ENCODE measurements at regions not wholly inside any gene's neighbourhood (a gene's known extent, or its start where the extent isn't known, plus 50 kb on each side); places are given as distances from the start of the nearest gene placed in this dataset.

DNA sequence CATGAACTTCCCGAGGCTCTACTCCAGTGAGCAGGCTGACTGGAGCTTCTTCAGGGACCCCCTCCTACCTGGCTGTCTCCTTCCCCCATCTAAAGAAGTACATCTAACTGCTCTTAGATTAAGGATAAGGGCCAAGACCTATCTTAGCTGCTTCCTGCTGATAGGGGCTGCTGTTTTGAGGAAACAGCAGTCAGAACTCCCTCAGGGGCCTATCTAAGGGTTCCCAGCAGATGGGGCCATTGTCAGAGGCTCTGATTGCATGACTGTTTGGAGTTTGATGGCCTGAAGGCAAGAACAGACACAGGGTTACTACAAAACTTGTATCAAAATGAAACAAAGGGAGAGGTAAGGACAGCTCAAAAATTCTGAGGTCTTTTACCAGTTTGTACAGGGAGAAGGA is 2636.9 kb upstream of the PCDH20 start:
- H3K4me2 ChIP-seq (ENCODE audit: low read length), result no peak overlapping the region
- DNase-seq, result peak; percentile 78
- no peak overlapping the region for H3K23ac ChIP-seq (ENCODE audit: low read length)
- no peak overlapping the region for H2AK5ac ChIP-seq (ENCODE audit: low read length)
- no peak overlapping the region for H3K27ac ChIP-seq (ENCODE audit: low read depth, low read length)
- H2BK120ac ChIP-seq (ENCODE audit: low read depth, low read length), result peak overlapping the region; percentile 73
- H3K4me1 ChIP-seq (ENCODE audit: control insufficient read depth, low read depth, low read length), result no peaks in the 10 kb centered on the region
- peak overlapping the region; percentile 16 for H3K4ac ChIP-seq (ENCODE audit: low read depth, low read length)
- peak overlapping the region; percentile 39 for H3K18ac ChIP-seq (ENCODE audit: low read length)
- H3K4me3 ChIP-seq (ENCODE audit: low read length), result no peak overlapping the region
- no peaks in the 10 kb centered on the region for H3K27me3 ChIP-seq (ENCODE audit: insufficient read depth, low read length, poor library complexity)
- H3K36me3 ChIP-seq (ENCODE audit: control insufficient read depth, insufficient read depth, low read length), result no peaks in the 10 kb centered on the region
- H4K8ac ChIP-seq (ENCODE audit: low read depth, low read length), result no peak overlapping the region
- H3K56ac ChIP-seq (ENCODE audit: low read length), result no peak overlapping the region
- H2BK15ac ChIP-seq (replicated peaks; ENCODE audit: low read depth), result no peak overlapping the region
- H3K9ac ChIP-seq (ENCODE audit: low read length), result no peak overlapping the region
- no CpG with 5 or more reads among the region's 1 CpG for WGBS (ENCODE audit: extremely low coverage, insufficient coverage, low lambda C conversion rate)
- H4K5ac ChIP-seq (ENCODE audit: low read length), result no peak overlapping the region
- H3K79me2 ChIP-seq (ENCODE audit: control insufficient read depth, insufficient read depth, low read length), result no peaks in the 10 kb centered on the region
- H3K79me1 ChIP-seq (ENCODE audit: low read length), result no peaks in the 10 kb centered on the region
- no peak overlapping the region for H2BK5ac ChIP-seq (ENCODE audit: low read length)

DNA sequence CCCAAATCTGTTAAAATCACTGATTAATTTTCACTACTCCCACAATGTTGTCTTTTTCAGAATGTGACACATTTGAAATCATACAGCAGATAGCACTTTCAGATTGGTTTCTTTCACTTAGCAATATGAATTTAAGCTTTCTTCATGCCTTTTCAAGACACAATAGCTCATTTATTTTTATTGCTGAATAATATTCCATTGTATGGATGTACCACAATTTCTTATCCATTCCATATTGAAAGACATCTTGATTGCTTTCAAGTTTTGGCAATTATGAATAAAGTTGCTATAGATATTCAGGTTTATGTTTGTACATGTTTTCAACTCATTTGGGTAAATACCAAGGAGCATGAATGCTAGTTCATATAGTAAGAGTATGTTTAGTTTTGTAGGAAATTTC is 2635.6 kb upstream of the PCDH20 start:
- Histone ChIP-seq H3K4me1 (ENCODE audit: control insufficient read depth, low read depth, low read length) (no peaks in the 10 kb centered on the region), H2AK5ac (ENCODE audit: low read length) (no peak overlapping the region), H4K8ac (ENCODE audit: low read depth, low read length) (no peak overlapping the region), H3K27ac (ENCODE audit: low read depth, low read length) (no peak overlapping the region), H2BK5ac (ENCODE audit: low read length) (no peak overlapping the region), H3K18ac (ENCODE audit: low read length) (no peak overlapping the region), H3K4me2 (ENCODE audit: low read length) (no peak overlapping the region), H3K27me3 (ENCODE audit: insufficient read depth, low read length, poor library complexity) (no peaks in the 10 kb centered on the region), H3K36me3 (ENCODE audit: control insufficient read depth, insufficient read depth, low read length) (no peaks in the 10 kb centered on the region), H4K5ac (ENCODE audit: low read length) (no peak overlapping the region), H2BK120ac (ENCODE audit: low read depth, low read length) (no peak overlapping the region), H3K23ac (ENCODE audit: low read length) (no peak overlapping the region), H3K79me2 (ENCODE audit: control insufficient read depth, insufficient read depth, low read length) (no peaks in the 10 kb centered on the region), H3K56ac (ENCODE audit: low read length) (no peak overlapping the region), H2BK15ac (replicated peaks; ENCODE audit: low read depth) (no peak overlapping the region), H3K4me3 (ENCODE audit: low read length) (no peak overlapping the region), H3K9ac (ENCODE audit: low read length) (no peak overlapping the region), H3K79me1 (ENCODE audit: low read length) (no peaks in the 10 kb centered on the region), H3K4ac (ENCODE audit: low read depth, low read length) (no peak overlapping the region)
- DNase-seq, result no peak

DNA sequence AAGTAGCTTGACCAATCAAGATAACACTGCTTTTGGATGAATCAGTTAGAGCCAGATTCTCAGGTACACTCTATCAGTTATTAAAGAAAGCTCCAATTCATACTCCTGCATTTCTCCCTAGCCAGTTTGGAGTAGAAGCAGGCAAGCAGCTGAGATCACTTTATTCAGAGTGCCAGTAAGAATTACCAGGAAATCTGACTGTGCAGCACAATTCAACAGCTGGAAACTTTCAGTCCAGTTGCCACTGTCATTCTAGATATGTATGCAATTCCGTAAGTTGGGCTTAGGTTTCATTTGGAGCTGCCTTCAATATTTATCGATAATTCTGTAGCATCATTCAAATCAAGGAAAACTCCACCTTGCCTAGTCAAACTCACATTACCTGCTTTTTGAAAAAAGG is 2625.6 kb upstream of the PCDH20 start:
- no peak overlapping the region for H2BK5ac ChIP-seq (ENCODE audit: low read length)
- no peak overlapping the region for H2AK5ac ChIP-seq (ENCODE audit: low read length)
- H3K9ac ChIP-seq (ENCODE audit: low read length), result no peak overlapping the region
- no peaks in the 10 kb centered on the region for H3K4me1 ChIP-seq (ENCODE audit: control insufficient read depth, low read depth, low read length)
- H3K36me3 ChIP-seq (ENCODE audit: control insufficient read depth, insufficient read depth, low read length), result no peaks in the 10 kb centered on the region
- H3K18ac ChIP-seq (ENCODE audit: low read length), result no peak overlapping the region
- no peak overlapping the region for H3K4me2 ChIP-seq (ENCODE audit: low read length)
- no peaks in the 10 kb centered on the region for H3K79me1 ChIP-seq (ENCODE audit: low read length)
- H3K4me3 ChIP-seq (ENCODE audit: low read length), result no peak overlapping the region
- H4K5ac ChIP-seq (ENCODE audit: low read length), result no peak overlapping the region
- no peak overlapping the region for H3K4ac ChIP-seq (ENCODE audit: low read depth, low read length)
- H2BK15ac ChIP-seq (replicated peaks; ENCODE audit: low read depth), result no peak overlapping the region
- H3K23ac ChIP-seq (ENCODE audit: low read length), result no peak overlapping the region
- no peak overlapping the region for H3K56ac ChIP-seq (ENCODE audit: low read length)
- no CpG with 5 or more reads among the region's 2 CpGs for WGBS (ENCODE audit: extremely low coverage, insufficient coverage, low lambda C conversion rate)
- H2BK120ac ChIP-seq (ENCODE audit: low read depth, low read length), result no peak overlapping the region
- DNase-seq, result no peak
- H4K8ac ChIP-seq (ENCODE audit: low read depth, low read length), result no peak overlapping the region
- H3K27me3 ChIP-seq (ENCODE audit: insufficient read depth, low read length, poor library complexity), result no peaks in the 10 kb centered on the region
- no peak overlapping the region for H3K27ac ChIP-seq (ENCODE audit: low read depth, low read length)
- no peaks in the 10 kb centered on the region for H3K79me2 ChIP-seq (ENCODE audit: control insufficient read depth, insufficient read depth, low read length)

DNA sequence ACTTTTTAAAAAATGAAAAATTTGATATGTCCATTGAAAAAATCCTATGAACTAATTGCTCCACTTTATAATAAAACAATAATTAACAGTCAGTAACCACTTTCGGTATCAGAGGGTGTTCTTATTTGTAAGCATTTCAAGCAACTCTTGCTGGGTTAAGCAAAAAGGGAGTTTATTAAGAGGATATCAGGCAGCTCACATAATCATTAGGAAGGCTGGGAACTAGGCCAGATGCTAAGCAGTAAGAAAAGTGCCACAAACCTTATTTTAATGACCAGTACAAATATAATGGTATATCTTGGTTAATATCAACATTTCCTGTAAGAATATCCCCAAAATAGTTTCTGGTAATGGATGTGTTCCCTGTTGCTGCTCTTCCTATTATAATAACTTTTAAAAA is 2618.3 kb upstream of the PCDH20 start:
- H2BK120ac ChIP-seq (ENCODE audit: low read depth, low read length), result no peak overlapping the region
- H3K4me2 ChIP-seq (ENCODE audit: low read length), result no peak overlapping the region
- no peaks in the 10 kb centered on the region for H3K27me3 ChIP-seq (ENCODE audit: insufficient read depth, low read length, poor library complexity)
- H2BK5ac ChIP-seq (ENCODE audit: low read length), result no peak overlapping the region
- H3K79me2 ChIP-seq (ENCODE audit: control insufficient read depth, insufficient read depth, low read length), result no peaks in the 10 kb centered on the region
- H4K5ac ChIP-seq (ENCODE audit: low read length), result no peak overlapping the region
- H3K9ac ChIP-seq (ENCODE audit: low read length), result no peak overlapping the region
- no peaks in the 10 kb centered on the region for H3K4me1 ChIP-seq (ENCODE audit: control insufficient read depth, low read depth, low read length)
- H2BK15ac ChIP-seq (replicated peaks; ENCODE audit: low read depth), result no peak overlapping the region
- no peak overlapping the region for H3K23ac ChIP-seq (ENCODE audit: low read length)
- no peak overlapping the region for H3K27ac ChIP-seq (ENCODE audit: low read depth, low read length)
- no peak overlapping the region for H3K56ac ChIP-seq (ENCODE audit: low read length)
- DNase-seq, result no peak
- no peak overlapping the region for H3K4ac ChIP-seq (ENCODE audit: low read depth, low read length)
- no peak overlapping the region for H2AK5ac ChIP-seq (ENCODE audit: low read length)
- WGBS (ENCODE audit: extremely low coverage, insufficient coverage, low lambda C conversion rate), result no CpG with 5 or more reads among the region's 1 CpG
- H3K79me1 ChIP-seq (ENCODE audit: low read length), result no peaks in the 10 kb centered on the region
- H3K18ac ChIP-seq (ENCODE audit: low read length), result no peak overlapping the region
- H4K8ac ChIP-seq (ENCODE audit: low read depth, low read length), result no peak overlapping the region
- H3K36me3 ChIP-seq (ENCODE audit: control insufficient read depth, insufficient read depth, low read length), result no peaks in the 10 kb centered on the region
- no peak overlapping the region for H3K4me3 ChIP-seq (ENCODE audit: low read length)

DNA sequence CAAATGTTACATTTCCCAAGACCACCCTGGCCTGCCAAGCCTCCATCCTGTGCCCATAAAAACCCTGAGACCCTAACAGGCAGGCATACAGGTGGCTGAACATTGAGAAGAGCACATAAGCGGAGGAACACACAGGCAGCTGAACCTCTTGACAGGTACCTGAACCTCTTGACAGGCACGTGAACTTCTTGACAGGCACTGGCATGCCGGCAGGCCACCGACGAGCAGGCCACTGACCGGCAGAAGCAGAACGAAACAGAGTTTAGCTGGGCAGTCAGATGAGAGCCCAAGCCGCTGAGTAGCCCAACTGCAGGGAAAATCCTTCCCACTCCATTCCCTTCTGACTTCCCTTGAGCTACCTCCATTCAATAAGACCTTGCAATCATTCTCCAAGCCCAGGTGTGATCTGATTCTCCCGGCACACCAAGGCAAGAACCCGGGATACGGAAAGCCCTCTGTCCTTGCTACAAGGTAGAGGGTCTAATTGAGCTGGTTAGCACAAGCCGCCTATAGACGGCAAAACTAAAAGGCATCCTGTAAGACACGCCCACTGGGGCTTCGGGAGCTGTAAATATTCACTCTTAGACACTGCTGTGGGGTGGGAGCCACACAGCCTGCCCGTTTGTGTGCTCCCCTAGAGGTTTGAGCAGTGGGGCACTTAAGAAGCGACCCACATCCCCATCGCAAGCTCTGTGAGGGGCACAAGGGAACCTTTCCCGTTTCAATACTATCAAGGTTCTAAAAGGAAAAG is 2613.9 kb upstream of the PCDH20 start:
- no peak overlapping the region for H3K56ac ChIP-seq (ENCODE audit: low read length)
- no peak overlapping the region for H2BK120ac ChIP-seq (ENCODE audit: low read depth, low read length)
- no peak overlapping the region for H3K4me2 ChIP-seq (ENCODE audit: low read length)
- H2BK15ac ChIP-seq (replicated peaks; ENCODE audit: low read depth), result no peak overlapping the region
- peak overlapping the region; percentile 24 for H3K23ac ChIP-seq (ENCODE audit: low read length)
- H2AK5ac ChIP-seq (ENCODE audit: low read length), result no peak overlapping the region
- no peak overlapping the region for H4K5ac ChIP-seq (ENCODE audit: low read length)
- WGBS (ENCODE audit: extremely low coverage, insufficient coverage, low lambda C conversion rate), result no CpG with 5 or more reads among the region's 19 CpGs
- H4K8ac ChIP-seq (ENCODE audit: low read depth, low read length), result no peak overlapping the region
- no peak overlapping the region for H3K27ac ChIP-seq (ENCODE audit: low read depth, low read length)
- no peaks in the 10 kb centered on the region for H3K79me1 ChIP-seq (ENCODE audit: low read length)
- no peaks in the 10 kb centered on the region for H3K36me3 ChIP-seq (ENCODE audit: control insufficient read depth, insufficient read depth, low read length)
- H2BK5ac ChIP-seq (ENCODE audit: low read length), result no peak overlapping the region
- no peak overlapping the region for H3K18ac ChIP-seq (ENCODE audit: low read length)
- H3K4me3 ChIP-seq (ENCODE audit: low read length), result no peak overlapping the region
- H3K27me3 ChIP-seq (ENCODE audit: insufficient read depth, low read length, poor library complexity), result no peaks in the 10 kb centered on the region
- H3K79me2 ChIP-seq (ENCODE audit: control insufficient read depth, insufficient read depth, low read length), result no peaks in the 10 kb centered on the region
- no peaks in the 10 kb centered on the region for H3K4me1 ChIP-seq (ENCODE audit: control insufficient read depth, low read depth, low read length)
- no peak for DNase-seq
- no peak overlapping the region for H3K9ac ChIP-seq (ENCODE audit: low read length)
- no peak overlapping the region for H3K4ac ChIP-seq (ENCODE audit: low read depth, low read length)

DNA sequence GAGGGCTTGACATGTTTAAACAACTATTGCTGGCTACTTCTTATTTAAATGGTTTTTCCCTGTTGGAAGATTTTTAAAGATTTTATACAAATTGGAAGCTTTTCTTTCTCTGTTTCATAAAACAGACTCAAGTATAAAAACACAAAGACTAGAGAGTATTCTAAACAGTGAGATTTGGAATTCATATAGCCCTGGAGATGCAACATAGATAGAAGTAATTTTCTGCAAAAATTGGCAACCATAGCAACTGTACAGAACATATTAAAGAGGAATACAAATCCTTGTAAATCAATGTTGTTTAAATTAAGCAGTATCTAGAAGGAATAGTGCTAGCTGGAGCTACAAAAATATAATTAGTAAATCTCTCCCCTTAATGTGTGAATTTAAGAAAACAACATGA is 2612.9 kb upstream of the PCDH20 start:
- Histone ChIP-seq H3K79me1 (ENCODE audit: low read length) (no peaks in the 10 kb centered on the region), H3K79me2 (ENCODE audit: control insufficient read depth, insufficient read depth, low read length) (no peaks in the 10 kb centered on the region), H3K4me3 (ENCODE audit: low read length) (no peak overlapping the region), H3K9ac (ENCODE audit: low read length) (no peak overlapping the region), H3K18ac (ENCODE audit: low read length) (no peak overlapping the region), H3K4me1 (ENCODE audit: control insufficient read depth, low read depth, low read length) (no peaks in the 10 kb centered on the region), H2BK5ac (ENCODE audit: low read length) (no peak overlapping the region), H3K36me3 (ENCODE audit: control insufficient read depth, insufficient read depth, low read length) (no peaks in the 10 kb centered on the region), H3K4me2 (ENCODE audit: low read length) (no peak overlapping the region), H3K27ac (ENCODE audit: low read depth, low read length) (no peak overlapping the region), H3K27me3 (ENCODE audit: insufficient read depth, low read length, poor library complexity) (no peaks in the 10 kb centered on the region), H3K56ac (ENCODE audit: low read length) (no peak overlapping the region), H4K5ac (ENCODE audit: low read length) (no peak overlapping the region), H2BK120ac (ENCODE audit: low read depth, low read length) (no peak overlapping the region), H3K4ac (ENCODE audit: low read depth, low read length) (no peak overlapping the region), H2BK15ac (replicated peaks; ENCODE audit: low read depth) (no peak overlapping the region), H4K8ac (ENCODE audit: low read depth, low read length) (no peak overlapping the region), H2AK5ac (ENCODE audit: low read length) (no peak overlapping the region), H3K23ac (ENCODE audit: low read length) (no peak overlapping the region)
- DNase-seq, result no peak
